Stomach smooth muscle (tissue), 2 donors: ENCODE measurements at regions not wholly inside any gene's neighbourhood (a gene's known extent, or its start where the extent isn't known, plus 50 kb on each side); places are given as distances from the start of the nearest gene placed in this dataset.

Experiments used
- H3K27ac ChIP-seq: one replicate; pipeline ENCODE4 v1.7.0; 2013; ENCODE audit warnings: mild to moderate bottlenecking, low read length, inconsistent platforms
- H3K27me3 ChIP-seq, 2 donors: one replicate each; pipeline ENCODE4 v1.7.0; 2013; ENCODE audit warnings: low read length in 2 of 2; ENCODE audit not compliant: insufficient read depth in 2 of 2, control insufficient read depth in 1 of 2
- H3K36me3 ChIP-seq, 2 donors: one replicate each; pipeline ENCODE4 v1.7.0; 2013; ENCODE audit warnings: low read length in 2 of 2; ENCODE audit not compliant: control insufficient read depth in 2 of 2, insufficient read depth in 2 of 2
- H3K4me1 ChIP-seq: one replicate; pipeline ENCODE4 v1.7.0; 2013; ENCODE audit warnings: low read length; ENCODE audit not compliant: control insufficient read depth, insufficient read depth
- H3K4me3 ChIP-seq, 2 donors: one replicate each; pipeline ENCODE4 v1.7.0; 2013; ENCODE audit warnings: low read length in 2 of 2
- H3K9ac ChIP-seq, 2 donors: one replicate each; pipeline ENCODE4 v1.7.0; 2013; ENCODE audit warnings: low read length in 2 of 2, mild to moderate bottlenecking in 1 of 2
- H3K9me3 ChIP-seq, 2 donors: one replicate each; pipeline ENCODE4 v1.7.0; 2013; ENCODE audit warnings: low read length in 2 of 2; ENCODE audit not compliant: control insufficient read depth in 2 of 2
- donor health status: healthy.
- donor health status: Pancreatic carcinoma.

GRCh38 chr11:109772892-109773291, 320.3 kb upstream of the ZC3H12C start:
- Histone ChIP-seq H3K9me3 (no peaks in the 10 kb centered on the region), H3K27ac (no peak overlapping the region), H3K9ac (no peak overlapping the region), H3K4me1 (no peaks in the 10 kb centered on the region), H3K4me3 (no peak overlapping the region), H3K36me3 (no peaks in the 10 kb centered on the region), H3K27me3 (no peaks in the 10 kb centered on the region)

- H3K9ac ChIP-seq = no peak overlapping the region
- no peak overlapping the region for H3K27ac ChIP-seq
- H3K9me3 ChIP-seq = no peaks in the 10 kb centered on the region
- H3K36me3 ChIP-seq = no peaks in the 10 kb centered on the region
- no peak overlapping the region for H3K4me3 ChIP-seq
- H3K27me3 ChIP-seq = no peaks in the 10 kb centered on the region
- no peaks in the 10 kb centered on the region for H3K4me1 ChIP-seq
Observed at GRCh38 chr11:109775686-109776085, 317.5 kb upstream of the ZC3H12C start.

GRCh38 chr11:109783014-109783413, 310.2 kb upstream of the ZC3H12C start:
- H3K27me3 ChIP-seq = no peaks in the 10 kb centered on the region
- H3K36me3 ChIP-seq = no peaks in the 10 kb centered on the region
- H3K4me3 ChIP-seq = no peak overlapping the region
- no peak overlapping the region for H3K27ac ChIP-seq
- H3K9ac ChIP-seq = no peak overlapping the region
- no peaks in the 10 kb centered on the region for H3K9me3 ChIP-seq
- no peaks in the 10 kb centered on the region for H3K4me1 ChIP-seq

GRCh38 chr11:109783840-109784239, 309.4 kb upstream of the ZC3H12C start:
- Histone ChIP-seq H3K27ac (no peak overlapping the region), H3K4me1 (no peaks in the 10 kb centered on the region), H3K27me3 (no peaks in the 10 kb centered on the region), H3K9ac (no peak overlapping the region), H3K9me3 (no peaks in the 10 kb centered on the region), H3K36me3 (no peaks in the 10 kb centered on the region), H3K4me3 (no peak overlapping the region)

- Histone ChIP-seq H3K27me3 (no peaks in the 10 kb centered on the region), H3K4me3 (no peak overlapping the region), H3K9me3 (no peaks in the 10 kb centered on the region), H3K36me3 (no peaks in the 10 kb centered on the region), H3K27ac (no peak overlapping the region), H3K4me1 (no peaks in the 10 kb centered on the region), H3K9ac (no peak overlapping the region)
Observed at GRCh38 chr11:109784536-109784935, 308.7 kb upstream of the ZC3H12C start.

GRCh38 chr11:109785198-109785597, 308.0 kb upstream of the ZC3H12C start:
- Histone ChIP-seq H3K27me3 (no peaks in the 10 kb centered on the region), H3K9ac (no peak overlapping the region), H3K27ac (no peak overlapping the region), H3K9me3 (no peaks in the 10 kb centered on the region), H3K4me1 (no peaks in the 10 kb centered on the region), H3K36me3 (no peaks in the 10 kb centered on the region), H3K4me3 (no peak overlapping the region)

- no peak overlapping the region for H3K27ac ChIP-seq
- H3K4me3 ChIP-seq = no peak overlapping the region
Observed at GRCh38 chr11:109785714-109786113, 307.5 kb upstream of the ZC3H12C start.

GRCh38 chr11:109788948-109789490, 304.2 kb upstream of the ZC3H12C start:
- Histone ChIP-seq H3K36me3 (no peaks in the 10 kb centered on the region), H3K27me3 (no peaks in the 10 kb centered on the region), H3K4me1 (no peaks in the 10 kb centered on the region), H3K9me3 (no peaks in the 10 kb centered on the region), H3K4me3 (no peak overlapping the region), H3K27ac (no peak overlapping the region), H3K9ac (no peak overlapping the region)

More at GRCh38 chr11:109785714-109786113, 307.5 kb upstream of the ZC3H12C start:
- Histone ChIP-seq H3K9ac (no peak overlapping the region), H3K36me3 (no peaks in the 10 kb centered on the region), H3K27me3 (no peaks in the 10 kb centered on the region), H3K4me1 (no peaks in the 10 kb centered on the region), H3K9me3 (no peaks in the 10 kb centered on the region)

GRCh38 chr11:109789901-109790300, 303.3 kb upstream of the ZC3H12C start:
- Histone ChIP-seq H3K9me3 (no peaks in the 10 kb centered on the region), H3K27me3 (no peaks in the 10 kb centered on the region), H3K36me3 (no peaks in the 10 kb centered on the region), H3K27ac (no peak overlapping the region), H3K4me1 (no peaks in the 10 kb centered on the region), H3K9ac (no peak overlapping the region), H3K4me3 (no peak overlapping the region)

GRCh38 chr11:109791337-109791736, 301.9 kb upstream of the ZC3H12C start:
- Histone ChIP-seq H3K36me3 (no peaks in the 10 kb centered on the region), H3K9ac (no peak overlapping the region), H3K27me3 (no peaks in the 10 kb centered on the region), H3K9me3 (no peaks in the 10 kb centered on the region), H3K4me3 (no peak overlapping the region), H3K4me1 (no peaks in the 10 kb centered on the region), H3K27ac (no peak overlapping the region)

GRCh38 chr11:109794501-109794900, 298.7 kb upstream of the ZC3H12C start:
- Histone ChIP-seq H3K4me1 (no peaks in the 10 kb centered on the region), H3K4me3 (no peak overlapping the region), H3K27me3 (no peaks in the 10 kb centered on the region), H3K9ac (no peak overlapping the region), H3K36me3 (no peaks in the 10 kb centered on the region), H3K9me3 (no peaks in the 10 kb centered on the region), H3K27ac (no peak overlapping the region)
